DOHH2 (cell line): ENCODE measurements at regions not wholly inside any gene's neighbourhood (a gene's known extent, or its start where the extent isn't known, plus 50 kb on each side); places are given as distances from the start of the nearest gene placed in this dataset.

Source experiments
- H3F3A ChIP-seq: fragments of 200-600 bp; sonication (generic), shearing (Covaris generic); 2 replicates; pipeline ENCODE4 v1.6.0; 2016; ENCODE audit warnings: antibody characterized with exemption, mild to moderate bottlenecking; ENCODE audit not compliant: control insufficient read depth, insufficient read depth
- H3K27ac ChIP-seq: fragments of 200-600 bp; sonication (generic); 2 replicates; pipeline ENCODE4 v1.5.1; 2014; ENCODE audit warnings: low read depth, mild to moderate bottlenecking, low read length, moderate library complexity
- H3K27me3 ChIP-seq: fragments of 200-600 bp; sonication (generic); 2 replicates; pipeline ENCODE4 v1.6.1; 2014; ENCODE audit warnings: mild to moderate bottlenecking, low read length, mixed read lengths; ENCODE audit not compliant: control insufficient read depth
- H3K36me3 ChIP-seq: fragments of 200-600 bp; sonication (generic); 2 replicates; pipeline ENCODE4 v1.6.1; 2014; ENCODE audit warnings: mild to moderate bottlenecking, low read length, moderate library complexity, mixed read lengths; ENCODE audit not compliant: control insufficient read depth
- H3K4me1 ChIP-seq: fragments of 200-600 bp; sonication (generic); 2 replicates; pipeline ENCODE4 v1.6.1; 2014; ENCODE audit warnings: mild to moderate bottlenecking, low read length, mixed read lengths; ENCODE audit not compliant: control insufficient read depth
- H3K4me2 ChIP-seq: fragments of 200-600 bp; sonication (generic); 2 replicates; pipeline ENCODE4 v1.6.0; 2014; ENCODE audit warnings: mild to moderate bottlenecking, low read length, moderate library complexity
- H3K4me3 ChIP-seq: fragments of 200-600 bp; sonication (generic); 2 replicates; pipeline ENCODE4 v1.5.1; 2014; ENCODE audit warnings: mild to moderate bottlenecking, low read length, mixed read lengths
- H3K79me2 ChIP-seq: fragments of 200-600 bp; sonication (generic); 2 replicates; pipeline ENCODE4 v1.6.1; 2014; ENCODE audit warnings: mild to moderate bottlenecking, low read length, mixed read lengths; ENCODE audit not compliant: control insufficient read depth
- H3K9me2 ChIP-seq: fragments of 200-600 bp; sonication (generic); replicated peaks from 2 replicates; pipeline ENCODE4 v1.6.1; 2014; ENCODE audit warnings: mild to moderate bottlenecking, low read length, mixed read lengths; ENCODE audit not compliant: control insufficient read depth
- H3K9me3 ChIP-seq: fragments of 200-600 bp; sonication (generic); 2 replicates; pipeline ENCODE4 v1.6.1; 2014; ENCODE audit warnings: antibody characterized with exemption, low read length, mixed read lengths; ENCODE audit not compliant: control insufficient read depth, insufficient read depth
- H4K20me1 ChIP-seq: fragments of 200-600 bp; sonication (generic); 2 replicates; pipeline ENCODE4 v1.6.0; 2014; ENCODE audit warnings: low read depth, mild to moderate bottlenecking, antibody characterized with exemption, low read length, moderate library complexity; ENCODE audit not compliant: control insufficient read depth, insufficient read depth
- CTCF ChIP-seq: fragments of 200-600 bp; sonication (generic); IDR thresholded peaks from one replicate; pipeline ENCODE4 v1.5.1; 2014; ENCODE audit warnings: antibody characterized with exemption, mild to moderate bottlenecking, low read depth, low read length; ENCODE audit not compliant: poor library complexity, severe bottlenecking
- EZH2phosphoT487 ChIP-seq: fragments of 200-600 bp; sonication (generic); IDR thresholded peaks from 2 replicates; pipeline ENCODE4 v1.6.1; 2017; ENCODE audit warnings: borderline replicate concordance, mild to moderate bottlenecking, antibody characterized with exemption, low read length, moderate library complexity, mixed read lengths

GRCh38 chr6:140070846-140071473 is 696.5 kb upstream of the CITED2 start:
- H3K27ac ChIP-seq = no peak overlapping the region

GRCh38 chr6:140069576-140069975 is 695.1 kb upstream of the CITED2 start:
- H3K79me2 ChIP-seq = no peaks in the 10 kb centered on the region
- no peak overlapping the region for H3K27ac ChIP-seq
- H3K4me1 ChIP-seq = no peaks in the 10 kb centered on the region
- H3K4me3 ChIP-seq = no peak overlapping the region
- no peaks in the 10 kb centered on the region for H4K20me1 ChIP-seq
- H3K9me3 ChIP-seq = no peaks in the 10 kb centered on the region
- H3K27me3 ChIP-seq = no peaks in the 10 kb centered on the region
- no peaks in the 10 kb centered on the region for H3K9me2 ChIP-seq
- H3F3A ChIP-seq = no peaks in the 10 kb centered on the region
- TF ChIP-seq CTCF (no peak), EZH2phosphoT487 (no peak)
- no peak overlapping the region for H3K4me2 ChIP-seq
- H3K36me3 ChIP-seq = no peaks in the 10 kb centered on the region

More at GRCh38 chr6:140070846-140071473, 696.5 kb upstream of the CITED2 start:
- no peaks in the 10 kb centered on the region for H3K36me3 ChIP-seq
- H3K4me1 ChIP-seq = no peaks in the 10 kb centered on the region
- no peaks in the 10 kb centered on the region for H3K27me3 ChIP-seq
- no peaks in the 10 kb centered on the region for H3K9me2 ChIP-seq
- no peaks in the 10 kb centered on the region for H3F3A ChIP-seq
- no peaks in the 10 kb centered on the region for H3K9me3 ChIP-seq
- H3K4me2 ChIP-seq = no peak overlapping the region
- no peak overlapping the region for H3K4me3 ChIP-seq
- H3K79me2 ChIP-seq = no peaks in the 10 kb centered on the region
- no peaks in the 10 kb centered on the region for H4K20me1 ChIP-seq
- TF ChIP-seq EZH2phosphoT487 (no peak), CTCF (no peak)

GRCh38 chr6:140068801-140069200 is 694.4 kb upstream of the CITED2 start:
- no peaks in the 10 kb centered on the region for H3K27me3 ChIP-seq
- H3K27ac ChIP-seq = no peak overlapping the region
- no peaks in the 10 kb centered on the region for H3K79me2 ChIP-seq
- no peaks in the 10 kb centered on the region for H3K9me3 ChIP-seq
- H4K20me1 ChIP-seq = no peaks in the 10 kb centered on the region
- no peak overlapping the region for H3K4me3 ChIP-seq
- no peak overlapping the region for H3K4me2 ChIP-seq
- no peaks in the 10 kb centered on the region for H3K9me2 ChIP-seq
- no peaks in the 10 kb centered on the region for H3F3A ChIP-seq
- H3K36me3 ChIP-seq = no peaks in the 10 kb centered on the region
- no peaks in the 10 kb centered on the region for H3K4me1 ChIP-seq
- TF ChIP-seq EZH2phosphoT487 = no peak
- no peak for TF ChIP-seq CTCF
